HEK293 (cell line): ENCODE measurements at regions not wholly inside any gene's neighbourhood (a gene's known extent, or its start where the extent isn't known, plus 50 kb on each side); places are given as distances from the start of the nearest gene placed in this dataset.
A peak's percentile ranks its signal among the peaks of the same experiment; 100 is the strongest.

ENCODE experiments used
- CTCF ChIA-PET: fragments of 350-600 bp; formaldehyde crosslinking; extraction: SDS; loops from one replicate; lab custom pipeline; 2021; ENCODE audit warnings: antibody characterized with exemption; lab: Yijun Ruan, JAX
- POLR2A ChIA-PET: fragments of 300-600 bp; formaldehyde crosslinking; extraction: SDS; loops from one replicate; lab custom pipeline; 2020; ENCODE audit warnings: antibody characterized with exemption, inconsistent platforms; lab: Yijun Ruan, JAX
- H3K27ac ChIP-seq: fragments of 200-500 bp; sonication (Bioruptor generic); 2 replicates; pipeline ENCODE4 v1.5.1; 2014; ENCODE audit warnings: low read depth, low read length, control low read depth, inconsistent platforms; ENCODE audit errors: extremely low read depth
- H3K36me3 ChIP-seq, 2 experiments: fragments of 200-500 bp in 1 of 2; sonication (Bioruptor generic) in 1 of 2; 1 replicate in 1 of 2; 2 replicates in 1 of 2; pipeline ENCODE4 v1.5.1; 2014 to 2017; ENCODE audit warnings: inconsistent platforms in 2 of 2, low read length in 2 of 2; ENCODE audit not compliant: control insufficient read depth in 2 of 2, insufficient read depth in 1 of 2
- H3K4me1 ChIP-seq: fragments of 200-500 bp; sonication (Bioruptor generic); 2 replicates; pipeline ENCODE4 v1.5.1; 2014; ENCODE audit warnings: mild to moderate bottlenecking, low read length, inconsistent platforms; ENCODE audit not compliant: control insufficient read depth, insufficient read depth
- H3K4me3 ChIP-seq: 2 replicates; pipeline ENCODE4 v1.5.1; 2011; ENCODE audit warnings: low read depth, mild to moderate bottlenecking, control low read depth, low read length, moderate library complexity
- H3K9me3 ChIP-seq: fragments of 200-500 bp; sonication (Bioruptor generic); 2 replicates; pipeline ENCODE4 v1.5.1; 2014; ENCODE audit warnings: low read depth, low read length, inconsistent platforms; ENCODE audit not compliant: control insufficient read depth, insufficient read depth
- RBAK ChIP-seq: fragments of 450-650 bp; formaldehyde crosslinking; IDR thresholded peaks from 2 replicates; pipeline ENCODE4 v1.5.1; 2016; ENCODE audit warnings: missing biosample characterization, missing genetic modification characterization
- ZBTB7A ChIP-seq: fragments of 450-650 bp; formaldehyde crosslinking; IDR thresholded peaks from 2 replicates; pipeline ENCODE4 v1.5.1; 2016; ENCODE audit warnings: low read depth, missing biosample characterization, missing genetic modification characterization
- ZNF2 ChIP-seq: fragments of 450-650 bp; formaldehyde crosslinking; IDR thresholded peaks from 2 replicates; pipeline ENCODE4 v1.5.1; 2016; ENCODE audit warnings: missing biosample characterization, missing genetic modification characterization
- ZNF239 ChIP-seq: fragments of 450-650 bp; formaldehyde crosslinking; IDR thresholded peaks from 2 replicates; pipeline ENCODE4 v1.5.1; 2016; ENCODE audit warnings: missing biosample characterization, missing genetic modification characterization
- ZNF311 ChIP-seq: fragments of 450-650 bp; formaldehyde crosslinking; IDR thresholded peaks from 2 replicates; pipeline ENCODE4 v1.5.1; 2017; ENCODE audit warnings: missing biosample characterization, missing genetic modification characterization, borderline replicate concordance
- ZNF350 ChIP-seq: fragments of 450-650 bp; formaldehyde crosslinking; IDR thresholded peaks from 2 replicates; pipeline ENCODE4 v1.5.0; 2017; ENCODE audit warnings: missing biosample characterization, mild to moderate bottlenecking, missing genetic modification characterization
- ZNF366 ChIP-seq: fragments of 450-650 bp; formaldehyde crosslinking; conservative IDR thresholded peaks from 2 replicates; pipeline ENCODE4 v1.5.1; 2016; ENCODE audit warnings: missing biosample characterization, missing genetic modification characterization
- ZNF391 ChIP-seq: fragments of 450-650 bp; formaldehyde crosslinking; IDR thresholded peaks from 2 replicates; pipeline ENCODE4 v1.5.1; 2016; ENCODE audit warnings: low read depth, missing biosample characterization, missing genetic modification characterization, borderline replicate concordance
- ZNF513 ChIP-seq: fragments of 450-650 bp; IDR thresholded peaks from 2 replicates; pipeline ENCODE4 v1.5.1; 2018; ENCODE audit warnings: missing biosample characterization, missing genetic modification characterization
- ZNF514 ChIP-seq: fragments of 450-650 bp; formaldehyde crosslinking; IDR thresholded peaks from 2 replicates; pipeline ENCODE4 v1.5.1; 2016; ENCODE audit warnings: missing biosample characterization, missing genetic modification characterization
- ZNF600 ChIP-seq: fragments of 450-650 bp; formaldehyde crosslinking; IDR thresholded peaks from 2 replicates; pipeline ENCODE4 v1.5.1; 2016; ENCODE audit warnings: missing biosample characterization, missing genetic modification characterization
- ZNF677 ChIP-seq: fragments of 450-650 bp; IDR thresholded peaks from 2 replicates; pipeline ENCODE4 v1.5.0; 2018; ENCODE audit warnings: missing biosample characterization, mild to moderate bottlenecking, missing genetic modification characterization, moderate library complexity
- ZNF792 ChIP-seq: fragments of 450-650 bp; formaldehyde crosslinking; IDR thresholded peaks from 2 replicates; pipeline ENCODE4 v1.5.1; 2016; ENCODE audit warnings: missing biosample characterization, missing genetic modification characterization
- TF ChIP-seq, protein P1 (sequence below): fragments of 450-650 bp; formaldehyde crosslinking; IDR thresholded peaks from 2 replicates; pipeline ENCODE4 v1.5.1; 2016; ENCODE audit warnings: missing biosample characterization, missing genetic modification characterization
- TF ChIP-seq, protein P2 (sequence below): fragments of 450-650 bp; formaldehyde crosslinking; IDR thresholded peaks from 2 replicates; pipeline ENCODE4 v1.5.1; 2017; ENCODE audit warnings: missing biosample characterization, missing genetic modification characterization
- TF ChIP-seq, protein P3 (sequence below): fragments of 450-650 bp; formaldehyde crosslinking; IDR thresholded peaks from 2 replicates; pipeline ENCODE4; 2016; ENCODE audit warnings: missing biosample characterization, missing genetic modification characterization
- TF ChIP-seq, protein P4 (sequence below): fragments of 450-650 bp; formaldehyde crosslinking; IDR thresholded peaks from 2 replicates; pipeline ENCODE4 v1.5.1; 2016; ENCODE audit warnings: missing biosample characterization, missing genetic modification characterization
- TF ChIP-seq, protein P5 (sequence below): fragments of 450-650 bp; formaldehyde crosslinking; conservative IDR thresholded peaks from 2 replicates; pipeline ENCODE4 v1.5.1; 2016; ENCODE audit warnings: low read depth, missing biosample characterization, missing genetic modification characterization

- TF ChIP-seq, protein P1, sequence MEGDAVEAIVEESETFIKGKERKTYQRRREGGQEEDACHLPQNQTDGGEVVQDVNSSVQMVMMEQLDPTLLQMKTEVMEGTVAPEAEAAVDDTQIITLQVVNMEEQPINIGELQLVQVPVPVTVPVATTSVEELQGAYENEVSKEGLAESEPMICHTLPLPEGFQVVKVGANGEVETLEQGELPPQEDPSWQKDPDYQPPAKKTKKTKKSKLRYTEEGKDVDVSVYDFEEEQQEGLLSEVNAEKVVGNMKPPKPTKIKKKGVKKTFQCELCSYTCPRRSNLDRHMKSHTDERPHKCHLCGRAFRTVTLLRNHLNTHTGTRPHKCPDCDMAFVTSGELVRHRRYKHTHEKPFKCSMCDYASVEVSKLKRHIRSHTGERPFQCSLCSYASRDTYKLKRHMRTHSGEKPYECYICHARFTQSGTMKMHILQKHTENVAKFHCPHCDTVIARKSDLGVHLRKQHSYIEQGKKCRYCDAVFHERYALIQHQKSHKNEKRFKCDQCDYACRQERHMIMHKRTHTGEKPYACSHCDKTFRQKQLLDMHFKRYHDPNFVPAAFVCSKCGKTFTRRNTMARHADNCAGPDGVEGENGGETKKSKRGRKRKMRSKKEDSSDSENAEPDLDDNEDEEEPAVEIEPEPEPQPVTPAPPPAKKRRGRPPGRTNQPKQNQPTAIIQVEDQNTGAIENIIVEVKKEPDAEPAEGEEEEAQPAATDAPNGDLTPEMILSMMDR = no peak
- TF ChIP-seq ZNF513 (tag by site-specific recombination) = no peak
- no peak for TF ChIP-seq ZNF600 (tag by site-specific recombination)
These were observed 327.7 kb downstream of the PAPSS1 start (continued) for GRCh38 chr4:107392380-107392779.

GRCh38 chr4:107391630-107392028, 328.4 kb downstream of the PAPSS1 start:
- Histone ChIP-seq H3K36me3 (no peaks in the 10 kb centered on the region), H3K4me1 (no peaks in the 10 kb centered on the region), H3K9me3 (no peaks in the 10 kb centered on the region), H3K27ac (no peak overlapping the region), H3K4me3 (no peak overlapping the region)
- CTCF ChIA-PET = interaction anchor here (0.6 to 0.7 kb wide), 2 partner anchors 91 to 182 kb away, joined by 3 read pairs; no protein-coding TSS in a partner anchor
- POLR2A ChIA-PET = interaction anchor here (0.7 kb wide), 1 partner anchor 253 kb away, joined by 8 read pairs; no protein-coding TSS in a partner anchor
- TF ChIP-seq ZNF391 (tag by site-specific recombination) (no peak), ZNF239 (tag by site-specific recombination) (no peak), ZBTB7A (tag by site-specific recombination) (no peak), RBAK (no peak), ZNF792 (tag by site-specific recombination) (no peak), ZNF311 (tag by site-specific recombination) (no peak), ZNF2 (tag by site-specific recombination) (no peak)
- TF ChIP-seq, protein P2, sequence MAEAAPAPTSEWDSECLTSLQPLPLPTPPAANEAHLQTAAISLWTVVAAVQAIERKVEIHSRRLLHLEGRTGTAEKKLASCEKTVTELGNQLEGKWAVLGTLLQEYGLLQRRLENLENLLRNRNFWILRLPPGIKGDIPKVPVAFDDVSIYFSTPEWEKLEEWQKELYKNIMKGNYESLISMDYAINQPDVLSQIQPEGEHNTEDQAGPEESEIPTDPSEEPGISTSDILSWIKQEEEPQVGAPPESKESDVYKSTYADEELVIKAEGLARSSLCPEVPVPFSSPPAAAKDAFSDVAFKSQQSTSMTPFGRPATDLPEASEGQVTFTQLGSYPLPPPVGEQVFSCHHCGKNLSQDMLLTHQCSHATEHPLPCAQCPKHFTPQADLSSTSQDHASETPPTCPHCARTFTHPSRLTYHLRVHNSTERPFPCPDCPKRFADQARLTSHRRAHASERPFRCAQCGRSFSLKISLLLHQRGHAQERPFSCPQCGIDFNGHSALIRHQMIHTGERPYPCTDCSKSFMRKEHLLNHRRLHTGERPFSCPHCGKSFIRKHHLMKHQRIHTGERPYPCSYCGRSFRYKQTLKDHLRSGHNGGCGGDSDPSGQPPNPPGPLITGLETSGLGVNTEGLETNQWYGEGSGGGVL (tag by site-specific recombination) = no peak
- TF ChIP-seq, protein P3, sequence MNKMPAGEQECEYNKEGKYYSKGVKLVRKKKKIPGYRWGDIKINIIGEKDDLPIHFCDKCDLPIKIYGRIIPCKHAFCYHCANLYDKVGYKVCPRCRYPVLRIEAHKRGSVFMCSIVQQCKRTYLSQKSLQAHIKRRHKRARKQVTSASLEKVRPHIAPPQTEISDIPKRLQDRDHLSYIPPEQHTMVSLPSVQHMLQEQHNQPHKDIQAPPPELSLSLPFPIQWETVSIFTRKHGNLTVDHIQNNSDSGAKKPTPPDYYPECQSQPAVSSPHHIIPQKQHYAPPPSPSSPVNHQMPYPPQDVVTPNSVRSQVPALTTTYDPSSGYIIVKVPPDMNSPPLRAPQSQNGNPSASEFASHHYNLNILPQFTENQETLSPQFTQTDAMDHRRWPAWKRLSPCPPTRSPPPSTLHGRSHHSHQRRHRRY (tag by site-specific recombination) = no peak

DNA sequence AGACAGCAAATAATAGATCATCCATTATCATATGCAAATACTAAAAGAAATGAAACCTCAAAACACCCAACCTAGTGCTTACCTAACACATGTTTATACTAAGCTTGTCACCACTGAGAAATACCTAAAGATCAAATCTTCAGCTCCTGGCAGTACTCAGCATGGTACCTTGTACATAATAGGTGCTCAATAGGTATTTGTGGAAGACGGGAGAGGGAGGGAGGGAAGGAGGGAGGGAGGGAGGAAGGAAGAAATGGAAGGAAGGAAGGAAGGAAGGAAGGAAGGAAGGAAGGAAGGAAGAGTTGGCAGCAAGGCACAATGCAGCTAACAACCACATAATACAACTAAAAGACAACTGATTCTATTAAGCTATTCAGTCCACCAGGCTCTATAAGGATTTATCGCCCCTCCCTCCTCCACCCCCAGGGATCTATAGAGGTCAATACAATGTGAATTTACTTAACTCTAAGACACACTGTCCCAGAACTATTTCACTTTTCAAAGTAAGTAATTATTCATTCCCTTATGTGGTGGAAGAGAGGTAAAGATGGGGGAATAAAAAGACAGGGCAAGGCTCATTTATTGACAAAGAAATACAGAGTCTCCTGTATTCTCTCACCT, 328.9 kb downstream of the PAPSS1 start:
- ChIA-PET POLR2A (no interaction called here), CTCF (interaction anchor here (0.6 to 0.7 kb wide), 2 partner anchors 183 to 355 kb away, joined by 3 read pairs; no protein-coding TSS in a partner anchor)
- no peaks in the 10 kb centered on the region for H3K36me3 ChIP-seq
- H3K4me1 ChIP-seq = no peaks in the 10 kb centered on the region
- no peaks in the 10 kb centered on the region for H3K9me3 ChIP-seq
- no peak overlapping the region for H3K27ac ChIP-seq
- H3K4me3 ChIP-seq = no peak overlapping the region
- TF ChIP-seq ZNF350 (tag by site-specific recombination) (no peak), ZNF677 (tag by site-specific recombination) (no peak), ZNF514 (tag by site-specific recombination) (no peak), ZNF366 (peak; percentile 39; the same call in 1 of the 2 replicates)
- TF ChIP-seq, protein P4, sequence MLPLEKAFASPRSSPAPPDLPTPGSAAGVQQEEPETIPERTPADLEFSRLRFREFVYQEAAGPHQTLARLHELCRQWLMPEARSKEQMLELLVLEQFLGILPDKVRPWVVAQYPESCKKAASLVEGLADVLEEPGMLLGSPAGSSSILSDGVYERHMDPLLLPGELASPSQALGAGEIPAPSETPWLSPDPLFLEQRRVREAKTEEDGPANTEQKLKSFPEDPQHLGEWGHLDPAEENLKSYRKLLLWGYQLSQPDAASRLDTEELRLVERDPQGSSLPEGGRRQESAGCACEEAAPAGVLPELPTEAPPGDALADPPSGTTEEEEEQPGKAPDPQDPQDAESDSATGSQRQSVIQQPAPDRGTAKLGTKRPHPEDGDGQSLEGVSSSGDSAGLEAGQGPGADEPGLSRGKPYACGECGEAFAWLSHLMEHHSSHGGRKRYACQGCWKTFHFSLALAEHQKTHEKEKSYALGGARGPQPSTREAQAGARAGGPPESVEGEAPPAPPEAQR (tag by site-specific recombination) = no peak
- TF ChIP-seq, protein P5, sequence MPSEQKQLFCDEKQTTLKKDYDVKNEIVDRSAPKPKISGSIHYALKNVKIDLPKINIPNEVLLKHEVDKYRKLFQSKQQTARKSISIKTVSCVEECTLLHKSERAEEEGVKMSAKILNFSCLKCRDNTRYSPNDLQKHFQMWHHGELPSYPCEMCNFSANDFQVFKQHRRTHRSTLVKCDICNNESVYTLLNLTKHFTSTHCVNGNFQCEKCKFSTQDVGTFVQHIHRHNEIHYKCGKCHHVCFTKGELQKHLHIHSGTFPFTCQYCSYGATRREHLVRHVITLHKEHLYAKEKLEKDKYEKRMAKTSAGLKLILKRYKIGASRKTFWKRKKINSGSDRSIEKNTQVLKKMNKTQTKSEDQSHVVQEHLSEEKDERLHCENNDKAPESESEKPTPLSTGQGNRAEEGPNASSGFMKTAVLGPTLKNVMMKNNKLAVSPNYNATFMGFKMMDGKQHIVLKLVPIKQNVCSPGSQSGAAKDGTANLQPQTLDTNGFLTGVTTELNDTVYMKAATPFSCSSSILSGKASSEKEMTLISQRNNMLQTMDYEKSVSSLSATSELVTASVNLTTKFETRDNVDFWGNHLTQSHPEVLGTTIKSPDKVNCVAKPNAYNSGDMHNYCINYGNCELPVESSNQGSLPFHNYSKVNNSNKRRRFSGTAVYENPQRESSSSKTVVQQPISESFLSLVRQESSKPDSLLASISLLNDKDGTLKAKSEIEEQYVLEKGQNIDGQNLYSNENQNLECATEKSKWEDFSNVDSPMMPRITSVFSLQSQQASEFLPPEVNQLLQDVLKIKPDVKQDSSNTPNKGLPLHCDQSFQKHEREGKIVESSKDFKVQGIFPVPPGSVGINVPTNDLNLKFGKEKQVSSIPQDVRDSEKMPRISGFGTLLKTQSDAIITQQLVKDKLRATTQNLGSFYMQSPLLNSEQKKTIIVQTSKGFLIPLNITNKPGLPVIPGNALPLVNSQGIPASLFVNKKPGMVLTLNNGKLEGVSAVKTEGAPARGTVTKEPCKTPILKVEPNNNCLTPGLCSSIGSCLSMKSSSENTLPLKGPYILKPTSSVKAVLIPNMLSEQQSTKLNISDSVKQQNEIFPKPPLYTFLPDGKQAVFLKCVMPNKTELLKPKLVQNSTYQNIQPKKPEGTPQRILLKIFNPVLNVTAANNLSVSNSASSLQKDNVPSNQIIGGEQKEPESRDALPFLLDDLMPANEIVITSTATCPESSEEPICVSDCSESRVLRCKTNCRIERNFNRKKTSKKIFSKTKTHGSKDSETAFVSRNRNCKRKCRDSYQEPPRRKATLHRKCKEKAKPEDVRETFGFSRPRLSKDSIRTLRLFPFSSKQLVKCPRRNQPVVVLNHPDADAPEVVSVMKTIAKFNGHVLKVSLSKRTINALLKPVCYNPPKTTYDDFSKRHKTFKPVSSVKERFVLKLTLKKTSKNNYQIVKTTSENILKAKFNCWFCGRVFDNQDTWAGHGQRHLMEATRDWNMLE (tag by site-specific recombination) = no peak
